ENCODE measurements at regions not wholly inside any gene's neighbourhood (a gene's known extent, or its start where the extent isn't known, plus 50 kb on each side); places are given as distances from the start of the nearest gene placed in this dataset.

GRCh38 chr10:58102897-58103296 is 164.8 kb downstream of the IPMK start:
- DNase-seq (ENCODE audit: low spot score): no peak
- TF ChIP-seq CTCF (conservative IDR thresholded peaks at IDR 0.05; ENCODE audit: low read length) (no peak), EZH2phosphoT487 (IDR thresholded peaks at IDR 0.05; ENCODE audit: borderline replicate concordance, low read depth, low read length) (no peak)
- Histone ChIP-seq H3K79me2 (ENCODE audit: insufficient read depth, low read depth, low read length) (no peaks in the 10 kb centered on the region), H3K4me1 (ENCODE audit: insufficient read depth, low read length, poor library complexity, severe bottlenecking) (no peaks in the 10 kb centered on the region), H3K9me2 (ENCODE audit: insufficient read depth, low read length) (no peaks in the 10 kb centered on the region), H3K4me3 (ENCODE audit: low read depth, low read length, poor library complexity, severe bottlenecking) (no peak overlapping the region), H2AFZ (ENCODE audit: low read length) (no peak overlapping the region), H3K27ac (ENCODE audit: low read depth, low read length, poor library complexity, severe bottlenecking) (no peak overlapping the region), H4K20me1 (ENCODE audit: insufficient read depth, low read length) (no peaks in the 10 kb centered on the region), H3K4me2 (ENCODE audit: low read length) (no peak overlapping the region), H3K36me3 (ENCODE audit: insufficient read depth, low read length) (no peaks in the 10 kb centered on the region), H3K9me3 (ENCODE audit: low read length) (no peaks in the 10 kb centered on the region)
- POLR2A ChIA-PET: no interaction called here
- BruUV-seq (replicated peaks): no TSS peak
- CTCF ChIA-PET (ENCODE audit: unreplicated experiment): interaction anchor here (0.6 kb wide), 1 partner anchor 445 kb away, joined by 3 read pairs; no protein-coding TSS in a partner anchor
- intact Hi-C loops (cut with micrococcal nuclease; ENCODE audit: unreplicated experiment): no loop called here

GRCh38 chr10:58101682-58102081 is 166.0 kb downstream of the IPMK start:
- DNase-seq (ENCODE audit: low spot score): no peak
- Histone ChIP-seq H3K4me2 (ENCODE audit: low read length) (no peak overlapping the region), H3K36me3 (ENCODE audit: insufficient read depth, low read length) (no peaks in the 10 kb centered on the region), H3K27ac (ENCODE audit: low read depth, low read length, poor library complexity, severe bottlenecking) (no peak overlapping the region), H3K4me1 (ENCODE audit: insufficient read depth, low read length, poor library complexity, severe bottlenecking) (no peaks in the 10 kb centered on the region), H3K4me3 (ENCODE audit: low read depth, low read length, poor library complexity, severe bottlenecking) (no peak overlapping the region), H3K79me2 (ENCODE audit: insufficient read depth, low read depth, low read length) (no peaks in the 10 kb centered on the region), H3K9me3 (ENCODE audit: low read length) (no peaks in the 10 kb centered on the region), H4K20me1 (ENCODE audit: insufficient read depth, low read length) (no peaks in the 10 kb centered on the region), H2AFZ (ENCODE audit: low read length) (no peak overlapping the region), H3K9me2 (ENCODE audit: insufficient read depth, low read length) (no peaks in the 10 kb centered on the region)
- POLR2A ChIA-PET: no interaction called here
- CTCF ChIA-PET (ENCODE audit: unreplicated experiment): no interaction called here
- TF ChIP-seq CTCF (conservative IDR thresholded peaks at IDR 0.05; ENCODE audit: low read length) (no peak), EZH2phosphoT487 (IDR thresholded peaks at IDR 0.05; ENCODE audit: borderline replicate concordance, low read depth, low read length) (no peak)
- intact Hi-C loops (cut with micrococcal nuclease; ENCODE audit: unreplicated experiment): no loop called here
- BruUV-seq (replicated peaks): no TSS peak

GRCh38 chr10:58094985-58095718 is 172.5 kb downstream of the IPMK start:
- no peak overlapping the region for H3K27ac ChIP-seq (ENCODE audit: low read depth, low read length, poor library complexity, severe bottlenecking)
- ChIA-PET POLR2A (interaction anchor here (0.6 kb wide), 1 partner anchor 56 kb away, joined by 3 read pairs; no protein-coding TSS in a partner anchor), CTCF (ENCODE audit: unreplicated experiment) (no interaction called here)
- intact Hi-C loops (cut with micrococcal nuclease; ENCODE audit: unreplicated experiment): no loop called here
- no peaks in the 10 kb centered on the region for H3K79me2 ChIP-seq (ENCODE audit: insufficient read depth, low read depth, low read length)
- no peaks in the 10 kb centered on the region for H4K20me1 ChIP-seq (ENCODE audit: insufficient read depth, low read length)
- H3K9me2 ChIP-seq (ENCODE audit: insufficient read depth, low read length): no peaks in the 10 kb centered on the region
- H3K4me1 ChIP-seq (ENCODE audit: insufficient read depth, low read length, poor library complexity, severe bottlenecking): no peaks in the 10 kb centered on the region
- TF ChIP-seq EZH2phosphoT487 (IDR thresholded peaks at IDR 0.05; ENCODE audit: borderline replicate concordance, low read depth, low read length) (no peak), CTCF (conservative IDR thresholded peaks at IDR 0.05; ENCODE audit: low read length) (no peak)
- no peak for DNase-seq (ENCODE audit: low spot score)
- no TSS peak for BruUV-seq (replicated peaks)
- no peak overlapping the region for H2AFZ ChIP-seq (ENCODE audit: low read length)
- no peak overlapping the region for H3K4me3 ChIP-seq (ENCODE audit: low read depth, low read length, poor library complexity, severe bottlenecking)
- no peaks in the 10 kb centered on the region for H3K9me3 ChIP-seq (ENCODE audit: low read length)
- no peaks in the 10 kb centered on the region for H3K36me3 ChIP-seq (ENCODE audit: insufficient read depth, low read length)
- H3K4me2 ChIP-seq (ENCODE audit: low read length): no peak overlapping the region
